Panc1 (cell line): ENCODE measurements at regions not wholly inside any gene's neighbourhood (a gene's known extent, or its start where the extent isn't known, plus 50 kb on each side); places are given as distances from the start of the nearest gene placed in this dataset.

ENCODE experiments used
- ATAC-seq: fragments of 200-7000 bp; cut with Tn5 transposase; 2 replicates; pipeline ENCODE4 v1.9.1; 2020; ENCODE audit warnings: mild to moderate bottlenecking, moderate library complexity
- BruUV-seq: library from RNA; stranded (reverse); fragments of 400-500 nt; replicated peaks from 2 replicates; lab custom pipeline; 2021; lab: Mats Ljungman, UMichigan
- CTCF ChIA-PET: fragments of 300-600 bp; sonication (Branson Sonifier 250); formaldehyde crosslinking; loops from one replicate; lab custom pipeline; 2022; ENCODE audit warnings: antibody characterized with exemption; lab: Charles Lee
- POLR2A ChIA-PET: fragments of 300-600 bp; sonication (Branson Sonifier 250); formaldehyde crosslinking; loops from one replicate; lab custom pipeline; 2022; ENCODE audit warnings: antibody characterized with exemption; lab: Charles Lee
- DNase-seq: peaks from one replicate; pipeline ENCODE4 v3.0.0-alpha.2; 2010; ENCODE audit warnings: low read depth, low spot score
- H3K27ac ChIP-seq: 2 replicates; pipeline ENCODE4 v1.5.1; 2011; ENCODE audit warnings: mild to moderate bottlenecking, low read length, inconsistent platforms
- H3K27me3 ChIP-seq: fragments of 200-500 bp; sonication (Bioruptor generic); 2 replicates; pipeline ENCODE4 v1.6.0; 2014; ENCODE audit warnings: low read length, inconsistent platforms; ENCODE audit not compliant: control insufficient read depth, insufficient read depth
- H3K36me3 ChIP-seq: fragments of 200-500 bp; sonication (Bioruptor generic); 2 replicates; pipeline ENCODE4 v1.5.1; 2014; ENCODE audit warnings: inconsistent platforms, mild to moderate bottlenecking, low read length, moderate library complexity; ENCODE audit not compliant: control insufficient read depth, insufficient read depth
- H3K4me1 ChIP-seq: 2 replicates; pipeline ENCODE4 v1.5.1; 2011; ENCODE audit warnings: inconsistent platforms, mild to moderate bottlenecking, low read length, moderate library complexity; ENCODE audit not compliant: control insufficient read depth, insufficient read depth
- H3K4me3 ChIP-seq, 2 experiments: 2 replicates each; pipeline ENCODE4 v1.5.1; 2011 to 2012; ENCODE audit warnings: low read depth in 2 of 2, low read length in 2 of 2, mild to moderate bottlenecking in 2 of 2, inconsistent platforms in 1 of 2, moderate library complexity in 1 of 2
- H3K9me3 ChIP-seq: fragments of 200-500 bp; sonication (Bioruptor generic); 2 replicates; pipeline ENCODE4 v1.5.1; 2014; ENCODE audit warnings: low read depth, mild to moderate bottlenecking, inconsistent platforms, low read length, moderate library complexity; ENCODE audit not compliant: control insufficient read depth, insufficient read depth
- CTCF ChIP-seq: fragments of 450-650 bp; IDR thresholded peaks from 2 replicates; pipeline ENCODE4 v1.5.1; 2017; ENCODE audit warnings: mild to moderate bottlenecking
- POLR2AphosphoS5 ChIP-seq: IDR thresholded peaks from 2 replicates; pipeline ENCODE4 v1.6.1; 2012; ENCODE audit warnings: mild to moderate bottlenecking, low read depth, low read length, moderate library complexity
- SIN3A ChIP-seq: IDR thresholded peaks from 2 replicates; pipeline ENCODE4 v1.6.1; 2012; ENCODE audit warnings: low read depth, mild to moderate bottlenecking, low read length, moderate library complexity, borderline replicate concordance; ENCODE audit not compliant: insufficient read depth
- TCF7L2 ChIP-seq: IDR thresholded peaks from 2 replicates; pipeline ENCODE4 v1.6.1; 2011; ENCODE audit warnings: mild to moderate bottlenecking, low read depth, low read length, inconsistent platforms
- in situ Hi-C: cut with HindIII; loops from 2 replicates; pipeline ENCODE4 v1.10.0; 2016; ENCODE audit warnings: low sequenced_read_pairs, low pct_unique_long_range_greater_than_20kb
- intact Hi-C: fragments of 100-400 bp; cut with micrococcal nuclease; formaldehyde crosslinking; loops from one replicate; pipeline ENCODE4 v1.10.0; 2022; ENCODE audit not compliant: unreplicated experiment
- TF ChIP-seq, protein P1 (sequence below), 2 experiments: IDR thresholded peaks; 2 replicates each; pipeline ENCODE4 v1.6.1; 2011 to 2012; ENCODE audit warnings: low read depth in 2 of 2, control low read depth in 1 of 2, low read length in 1 of 2, mild to moderate bottlenecking in 1 of 2, moderate library complexity in 1 of 2; ENCODE audit not compliant: insufficient read depth in 1 of 2

DNA sequence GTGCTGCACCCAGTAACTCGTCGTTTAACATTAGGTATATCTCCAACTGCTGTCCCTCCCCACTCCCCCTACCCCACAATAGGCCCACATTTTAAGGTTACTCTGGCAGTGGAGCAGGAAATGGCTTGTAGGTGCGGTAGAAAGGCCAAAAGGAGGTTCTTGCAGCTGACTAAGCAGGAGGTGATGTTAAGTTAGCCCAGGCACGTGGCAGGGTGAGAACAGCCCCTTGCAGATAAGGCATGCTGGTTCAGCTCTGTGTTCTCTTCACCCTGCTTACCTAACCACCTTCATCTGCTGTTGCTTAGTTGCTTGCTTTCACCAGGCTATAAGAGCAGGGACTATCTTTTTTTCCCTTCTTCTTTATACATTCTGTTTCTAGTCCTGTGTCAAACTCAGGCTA, 1082.8 kb upstream of the RBFOX1 start:
- in situ Hi-C loops (no loop called here), intact Hi-C loops (no loop called here)
- BruUV-seq: no TSS peak
- ChIA-PET POLR2A (no interaction called here), CTCF (no interaction called here)
- ATAC-seq (no peak), DNase-seq (no peak)
- Histone ChIP-seq H3K4me1 (no peaks in the 10 kb centered on the region), H3K9me3 (no peaks in the 10 kb centered on the region), H3K27me3 (no peaks in the 10 kb centered on the region), H3K27ac (no peak overlapping the region), H3K36me3 (no peaks in the 10 kb centered on the region), H3K4me3 (no peak overlapping the region)
- TF ChIP-seq CTCF (no peak), POLR2AphosphoS5 (no peak), SIN3A (no peak), TCF7L2 (no peak)
- TF ChIP-seq, protein P1, sequence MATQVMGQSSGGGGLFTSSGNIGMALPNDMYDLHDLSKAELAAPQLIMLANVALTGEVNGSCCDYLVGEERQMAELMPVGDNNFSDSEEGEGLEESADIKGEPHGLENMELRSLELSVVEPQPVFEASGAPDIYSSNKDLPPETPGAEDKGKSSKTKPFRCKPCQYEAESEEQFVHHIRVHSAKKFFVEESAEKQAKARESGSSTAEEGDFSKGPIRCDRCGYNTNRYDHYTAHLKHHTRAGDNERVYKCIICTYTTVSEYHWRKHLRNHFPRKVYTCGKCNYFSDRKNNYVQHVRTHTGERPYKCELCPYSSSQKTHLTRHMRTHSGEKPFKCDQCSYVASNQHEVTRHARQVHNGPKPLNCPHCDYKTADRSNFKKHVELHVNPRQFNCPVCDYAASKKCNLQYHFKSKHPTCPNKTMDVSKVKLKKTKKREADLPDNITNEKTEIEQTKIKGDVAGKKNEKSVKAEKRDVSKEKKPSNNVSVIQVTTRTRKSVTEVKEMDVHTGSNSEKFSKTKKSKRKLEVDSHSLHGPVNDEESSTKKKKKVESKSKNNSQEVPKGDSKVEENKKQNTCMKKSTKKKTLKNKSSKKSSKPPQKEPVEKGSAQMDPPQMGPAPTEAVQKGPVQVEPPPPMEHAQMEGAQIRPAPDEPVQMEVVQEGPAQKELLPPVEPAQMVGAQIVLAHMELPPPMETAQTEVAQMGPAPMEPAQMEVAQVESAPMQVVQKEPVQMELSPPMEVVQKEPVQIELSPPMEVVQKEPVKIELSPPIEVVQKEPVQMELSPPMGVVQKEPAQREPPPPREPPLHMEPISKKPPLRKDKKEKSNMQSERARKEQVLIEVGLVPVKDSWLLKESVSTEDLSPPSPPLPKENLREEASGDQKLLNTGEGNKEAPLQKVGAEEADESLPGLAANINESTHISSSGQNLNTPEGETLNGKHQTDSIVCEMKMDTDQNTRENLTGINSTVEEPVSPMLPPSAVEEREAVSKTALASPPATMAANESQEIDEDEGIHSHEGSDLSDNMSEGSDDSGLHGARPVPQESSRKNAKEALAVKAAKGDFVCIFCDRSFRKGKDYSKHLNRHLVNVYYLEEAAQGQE (IDR thresholded peaks at IDR 0.05; ENCODE audit: insufficient read depth in 1 of 2, low read depth in 2 of 2, low read length in 1 of 2): no peak

- H3K27me3 ChIP-seq: no peaks in the 10 kb centered on the region
- intact Hi-C loops: no loop called here
- H3K27ac ChIP-seq: no peak overlapping the region
- no peaks in the 10 kb centered on the region for H3K9me3 ChIP-seq
- in situ Hi-C loops: no loop called here
- DNase-seq: no peak
- ChIA-PET POLR2A (no interaction called here), CTCF (no interaction called here)
- no peaks in the 10 kb centered on the region for H3K36me3 ChIP-seq
- no peaks in the 10 kb centered on the region for H3K4me1 ChIP-seq
- ATAC-seq: no peak
- TF ChIP-seq, protein P1 (IDR thresholded peaks at IDR 0.05; ENCODE audit: insufficient read depth in 1 of 2, low read depth in 2 of 2, low read length in 1 of 2): no peak
- TF ChIP-seq TCF7L2 (no peak), SIN3A (no peak), CTCF (no peak), POLR2AphosphoS5 (no peak)
- BruUV-seq: no TSS peak
- H3K4me3 ChIP-seq: no peak overlapping the region
These were observed 1084.4 kb upstream of the RBFOX1 start for GRCh38 chr16:6248199-6248598.
